ENCODE measurements at regions not wholly inside any gene's neighbourhood (a gene's known extent, or its start where the extent isn't known, plus 50 kb on each side); places are given as distances from the start of the nearest gene placed in this dataset.

DNA sequence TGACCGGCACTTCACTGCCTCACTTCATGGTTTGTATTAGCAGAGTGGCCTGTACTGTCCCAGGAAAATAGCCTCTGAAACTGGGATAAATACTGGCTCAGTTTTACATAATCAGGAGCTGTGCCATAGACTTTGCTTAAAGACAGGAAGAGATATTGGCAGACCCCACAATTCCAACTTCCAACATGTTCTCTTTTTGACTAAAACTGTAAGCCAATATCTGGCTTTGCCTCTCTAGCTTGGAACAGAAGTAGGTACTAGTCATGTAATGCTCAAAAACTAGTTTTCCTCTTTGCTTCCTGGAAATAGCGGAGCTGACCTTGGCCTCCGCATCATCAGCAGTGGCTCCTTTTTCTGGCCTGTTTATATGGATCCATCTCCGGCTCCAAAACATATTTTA, 276.9 kb downstream of the CDH9 start:
- H3K4me1 ChIP-seq: no peaks in the 10 kb centered on the region
- WGBS, 2 donors: 84% methylated on average over 4 of the region's 4 CpGs
- H3K36me3 ChIP-seq: no peaks in the 10 kb centered on the region
- H3K9me3 ChIP-seq: no peaks in the 10 kb centered on the region
- no peak overlapping the region for H3K27ac ChIP-seq
- no peak overlapping the region for H3K4me3 ChIP-seq
- intact Hi-C loops (cut with DNase I): no loop called here
- DNase-seq: no peak
- TF ChIP-seq, protein P1, sequence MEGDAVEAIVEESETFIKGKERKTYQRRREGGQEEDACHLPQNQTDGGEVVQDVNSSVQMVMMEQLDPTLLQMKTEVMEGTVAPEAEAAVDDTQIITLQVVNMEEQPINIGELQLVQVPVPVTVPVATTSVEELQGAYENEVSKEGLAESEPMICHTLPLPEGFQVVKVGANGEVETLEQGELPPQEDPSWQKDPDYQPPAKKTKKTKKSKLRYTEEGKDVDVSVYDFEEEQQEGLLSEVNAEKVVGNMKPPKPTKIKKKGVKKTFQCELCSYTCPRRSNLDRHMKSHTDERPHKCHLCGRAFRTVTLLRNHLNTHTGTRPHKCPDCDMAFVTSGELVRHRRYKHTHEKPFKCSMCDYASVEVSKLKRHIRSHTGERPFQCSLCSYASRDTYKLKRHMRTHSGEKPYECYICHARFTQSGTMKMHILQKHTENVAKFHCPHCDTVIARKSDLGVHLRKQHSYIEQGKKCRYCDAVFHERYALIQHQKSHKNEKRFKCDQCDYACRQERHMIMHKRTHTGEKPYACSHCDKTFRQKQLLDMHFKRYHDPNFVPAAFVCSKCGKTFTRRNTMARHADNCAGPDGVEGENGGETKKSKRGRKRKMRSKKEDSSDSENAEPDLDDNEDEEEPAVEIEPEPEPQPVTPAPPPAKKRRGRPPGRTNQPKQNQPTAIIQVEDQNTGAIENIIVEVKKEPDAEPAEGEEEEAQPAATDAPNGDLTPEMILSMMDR (IDR thresholded peaks at IDR 0.05): no peak
- no peak for TF ChIP-seq POLR2A (IDR thresholded peaks at IDR 0.05)
- TF ChIP-seq EP300 (IDR thresholded peaks at IDR 0.05): no peak
- TF ChIP-seq POLR2AphosphoS5 (IDR thresholded peaks at IDR 0.05): no peak
- H3K27me3 ChIP-seq: no peaks in the 10 kb centered on the region

DNA sequence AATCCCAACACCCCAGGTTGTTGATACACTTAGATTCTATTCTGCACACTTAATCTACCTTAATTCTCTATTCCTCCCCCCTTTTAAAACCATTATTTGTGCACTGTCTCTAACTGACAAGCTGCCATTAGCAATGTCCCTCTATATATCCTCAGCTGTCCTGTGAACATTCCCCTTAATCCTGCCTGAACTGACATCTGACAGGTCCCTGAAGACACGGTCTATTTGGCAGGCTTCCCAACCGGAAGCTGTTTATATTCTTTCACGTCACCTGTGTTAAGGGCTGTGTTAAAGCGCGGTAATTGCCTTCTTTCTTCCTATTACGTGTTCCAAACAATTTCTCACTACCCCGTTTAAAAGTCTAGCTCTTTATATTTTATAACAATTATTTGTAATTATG, 277.3 kb downstream of the CDH9 start:
- 66 to 72% methylated on average over 7 of the region's 7 CpGs for WGBS, 2 donors
- no peaks in the 10 kb centered on the region for H3K4me1 ChIP-seq
- intact Hi-C loops (cut with DNase I): no loop called here
- TF ChIP-seq, protein P1 (IDR thresholded peaks at IDR 0.05): no peak
- TF ChIP-seq POLR2A (IDR thresholded peaks at IDR 0.05): no peak
- TF ChIP-seq POLR2AphosphoS5 (IDR thresholded peaks at IDR 0.05): no peak
- no peak for TF ChIP-seq EP300 (IDR thresholded peaks at IDR 0.05)
- no peak overlapping the region for H3K27ac ChIP-seq
- no peaks in the 10 kb centered on the region for H3K27me3 ChIP-seq
- H3K36me3 ChIP-seq: no peaks in the 10 kb centered on the region
- no peak overlapping the region for H3K4me3 ChIP-seq
- no peak for DNase-seq
- H3K9me3 ChIP-seq: no peaks in the 10 kb centered on the region

DNA sequence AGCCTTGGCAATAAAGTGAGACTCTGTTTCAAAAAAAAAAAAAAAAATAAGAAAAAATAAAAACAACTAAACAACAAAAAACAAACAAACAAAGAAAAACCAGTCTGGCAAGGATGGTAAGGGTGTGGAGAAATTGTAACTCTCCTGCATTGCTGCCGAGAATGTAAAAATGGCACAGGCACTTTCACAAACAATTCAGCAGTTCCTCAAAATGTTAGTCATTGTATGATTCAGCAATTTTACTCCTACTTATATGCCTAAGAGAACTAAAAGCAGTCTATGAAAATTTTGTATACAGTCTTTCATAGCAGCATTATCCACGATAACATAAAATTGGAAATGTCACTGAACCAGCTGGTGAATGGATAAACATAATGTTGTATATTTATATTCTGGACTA, 280.4 kb downstream of the CDH9 start:
- H3K4me3 ChIP-seq: no peak overlapping the region
- no peaks in the 10 kb centered on the region for H3K36me3 ChIP-seq
- H3K4me1 ChIP-seq: no peaks in the 10 kb centered on the region
- DNase-seq: no peak
- intact Hi-C loops (cut with DNase I): no loop called here
- no peak overlapping the region for H3K27ac ChIP-seq
- no peaks in the 10 kb centered on the region for H3K9me3 ChIP-seq
- 45 to 77% methylated on average over 2 of the region's 2 CpGs for WGBS, 2 donors
- TF ChIP-seq POLR2AphosphoS5 (IDR thresholded peaks at IDR 0.05): no peak
- TF ChIP-seq POLR2A (IDR thresholded peaks at IDR 0.05): no peak
- no peak for TF ChIP-seq EP300 (IDR thresholded peaks at IDR 0.05)
- TF ChIP-seq, protein P1 (IDR thresholded peaks at IDR 0.05): no peak
- H3K27me3 ChIP-seq: no peaks in the 10 kb centered on the region

DNA sequence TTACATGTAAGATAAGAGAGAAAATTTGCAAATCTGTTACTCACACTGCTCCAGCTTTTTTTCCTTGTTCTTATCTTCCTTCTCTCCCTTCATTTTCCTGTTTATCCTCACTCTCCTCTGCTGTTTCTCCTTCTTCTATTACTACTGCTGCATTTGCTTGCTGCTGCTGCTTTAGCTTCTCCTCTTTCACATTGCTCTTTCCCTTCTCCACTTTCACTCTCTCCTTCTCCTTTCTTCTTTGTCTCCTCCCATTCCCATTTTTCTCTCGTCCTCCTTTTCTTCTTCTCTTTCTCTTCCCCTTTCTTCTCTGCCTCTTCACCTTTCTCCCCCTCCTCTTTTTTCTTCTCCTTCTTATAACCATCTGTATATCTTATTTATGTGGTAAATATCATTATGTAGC, 288.6 kb downstream of the CDH9 start:
- DNase-seq: no peak
- Histone ChIP-seq H3K4me3 (no peak overlapping the region), H3K27ac (no peak overlapping the region), H3K9me3 (no peaks in the 10 kb centered on the region), H3K27me3 (no peaks in the 10 kb centered on the region), H3K4me1 (no peaks in the 10 kb centered on the region), H3K36me3 (no peaks in the 10 kb centered on the region)
- intact Hi-C loops (cut with DNase I): no loop called here
- TF ChIP-seq EP300 (IDR thresholded peaks at IDR 0.05) (no peak), POLR2AphosphoS5 (IDR thresholded peaks at IDR 0.05) (no peak), POLR2A (IDR thresholded peaks at IDR 0.05) (no peak)
- TF ChIP-seq, protein P1 (IDR thresholded peaks at IDR 0.05): no peak
- WGBS, 2 donors: 36 to 39% methylated on average over 1 of the region's 1 CpG

DNA sequence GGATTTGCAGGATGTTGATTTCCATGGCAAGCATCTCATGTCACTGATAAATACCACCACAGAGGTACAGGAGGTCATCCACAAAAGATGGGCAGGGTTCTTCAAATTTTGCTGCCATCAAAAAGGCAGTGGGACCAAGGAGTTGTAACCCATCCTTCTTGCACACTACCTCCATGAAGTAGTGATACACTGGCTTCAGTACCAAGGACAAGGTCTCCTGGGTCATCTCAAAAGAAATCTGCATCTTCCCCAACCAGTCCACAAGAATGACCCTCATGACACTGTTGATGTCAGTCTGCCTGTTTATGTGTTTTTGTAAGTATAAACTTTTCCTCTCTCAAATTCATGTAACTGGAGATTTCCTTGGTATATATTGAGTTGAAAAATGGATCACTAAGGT, 298.2 kb downstream of the CDH9 start:
- no peak for DNase-seq
- intact Hi-C loops (cut with DNase I): no loop called here
- no peaks in the 10 kb centered on the region for H3K4me1 ChIP-seq
- H3K4me3 ChIP-seq: no peak overlapping the region
- H3K27ac ChIP-seq: no peak overlapping the region
- H3K9me3 ChIP-seq: no peaks in the 10 kb centered on the region
- no peaks in the 10 kb centered on the region for H3K36me3 ChIP-seq
- no peaks in the 10 kb centered on the region for H3K27me3 ChIP-seq
- TF ChIP-seq POLR2A (IDR thresholded peaks at IDR 0.05): no peak

Data from sigmoid colon (tissue), 6 donors.